ENCODE measurements at regions not wholly inside any gene's neighbourhood (a gene's known extent, or its start where the extent isn't known, plus 50 kb on each side); places are given as distances from the start of the nearest gene placed in this dataset.
"Not testable (repeated sequence)": the region's sequence is repeated elsewhere in the genome, so short reads cannot be mapped to it uniquely, and the experiment has no call there.

DNA sequence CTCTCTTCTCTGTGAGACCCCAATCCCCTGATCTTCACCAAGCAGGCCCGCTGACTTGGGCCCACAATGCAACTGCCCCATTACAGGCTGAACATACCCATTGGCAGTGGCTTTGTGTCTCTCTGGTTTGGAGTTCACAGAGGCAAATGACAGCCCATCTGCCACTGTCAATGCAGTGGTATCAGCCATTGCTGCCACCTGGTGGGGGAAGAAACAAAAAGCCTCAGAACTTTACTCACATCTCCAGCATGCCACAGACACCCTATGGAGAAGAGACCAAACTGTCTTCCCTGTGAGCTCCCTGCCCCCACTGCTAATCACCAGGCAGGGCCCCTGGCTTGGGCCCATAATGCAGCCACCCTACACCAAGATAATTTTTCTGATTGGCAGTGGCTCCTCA lies 729.3 kb upstream of the ACTRT1 start:
- no peak for DNase-seq (ENCODE audit: low read depth)

DNA sequence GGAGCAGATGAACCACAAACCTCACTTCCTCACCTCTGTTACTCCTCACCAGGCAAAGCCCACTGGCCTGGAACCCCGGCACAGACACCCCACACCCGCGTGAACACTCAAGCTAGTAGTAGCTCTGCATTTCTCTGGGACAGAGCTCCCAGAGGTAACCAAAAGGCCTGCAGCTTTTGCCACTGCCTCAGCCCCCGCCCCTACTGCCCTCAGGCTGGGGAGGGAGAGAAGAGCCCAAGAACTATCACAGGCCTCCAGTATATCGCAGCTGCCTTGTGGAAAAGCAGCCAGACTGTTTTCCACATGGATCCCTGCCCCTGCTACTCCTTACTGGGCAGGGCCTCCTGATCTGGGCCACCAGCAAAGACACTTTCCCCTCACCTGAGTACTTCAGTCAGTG lies 728.7 kb upstream of the ACTRT1 start:
- DNase-seq (ENCODE audit: low read depth): no peak

DNA sequence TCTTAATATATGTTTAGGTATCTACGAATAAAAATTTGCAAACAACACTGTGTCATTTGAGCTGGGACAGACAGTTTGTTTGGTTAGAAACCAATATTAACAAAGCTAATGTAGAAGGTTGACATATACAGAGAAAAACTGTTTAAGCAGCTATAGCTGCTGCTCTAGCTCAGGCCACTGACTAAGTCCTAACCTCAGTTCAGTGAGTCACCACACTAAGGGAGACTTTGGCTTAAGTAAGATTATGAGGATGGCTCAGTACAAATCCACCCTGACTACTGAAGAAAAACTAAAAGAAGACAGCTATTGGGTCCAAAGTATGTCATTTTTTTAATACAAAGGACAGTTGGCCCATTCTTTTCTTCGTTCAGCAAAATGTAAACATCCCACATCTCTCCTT lies 717.3 kb upstream of the ACTRT1 start:
- no peak for DNase-seq (ENCODE audit: low read depth)

DNA sequence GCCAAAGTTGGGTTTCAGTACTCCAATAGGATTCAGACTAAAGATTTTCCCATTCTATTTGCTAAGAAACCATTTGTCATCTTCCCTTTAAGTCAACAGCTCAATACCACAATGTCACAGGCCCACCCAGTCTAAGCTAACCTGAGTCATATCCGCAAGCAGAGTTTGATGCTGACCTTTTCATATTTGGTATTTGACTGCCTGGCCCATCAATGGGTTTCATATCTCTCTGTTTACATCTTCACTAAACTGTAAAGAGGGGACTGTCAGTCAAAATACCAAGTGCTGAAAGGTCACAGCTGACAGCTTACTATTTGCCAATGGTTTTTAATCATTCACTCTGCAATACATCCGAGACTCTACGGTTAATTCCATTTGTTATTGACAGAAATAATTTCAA lies 707.5 kb upstream of the ACTRT1 start:
- no peak for DNase-seq (ENCODE audit: low read depth)

DNA sequence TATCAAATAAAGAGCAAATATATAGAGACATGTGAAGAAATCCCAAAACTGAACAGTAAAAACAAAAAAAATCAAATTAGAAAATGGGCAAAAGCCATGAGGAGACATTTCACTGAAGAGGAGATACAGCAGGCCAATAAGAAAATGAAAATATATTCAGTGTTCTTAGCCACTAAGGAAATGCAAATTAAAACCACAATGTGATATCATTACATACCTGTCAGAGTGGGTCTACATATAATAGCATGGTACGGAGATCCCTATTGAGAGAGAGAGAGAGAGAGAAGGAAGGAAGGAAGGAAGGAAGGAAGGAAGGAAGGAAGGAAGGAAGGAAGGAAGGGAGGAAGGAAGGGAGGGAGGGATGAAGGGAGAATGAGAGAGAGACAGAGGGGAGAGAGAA lies 707.0 kb upstream of the ACTRT1 start:
- no peak for DNase-seq (ENCODE audit: low read depth)

DNA sequence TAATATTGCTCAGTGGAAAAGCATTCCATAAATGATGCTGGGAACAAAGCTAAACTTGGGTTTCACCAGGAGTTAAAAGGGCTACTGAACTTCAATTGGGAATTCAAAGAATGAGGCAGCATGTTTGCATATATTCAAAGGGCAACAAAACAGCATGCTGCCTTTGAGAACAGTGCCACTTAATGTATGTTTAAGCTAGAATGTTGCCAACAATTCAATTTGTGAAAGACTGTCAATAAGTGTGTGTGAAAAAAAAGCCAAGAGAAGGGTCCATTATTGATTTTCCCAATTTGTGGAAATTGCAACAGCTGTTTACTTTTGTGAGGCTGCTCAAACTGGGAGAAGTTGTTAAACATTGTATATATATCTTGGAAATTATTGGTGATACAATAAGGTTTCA lies 701.9 kb upstream of the ACTRT1 start:
- no peak for DNase-seq (ENCODE audit: low read depth)

DNA sequence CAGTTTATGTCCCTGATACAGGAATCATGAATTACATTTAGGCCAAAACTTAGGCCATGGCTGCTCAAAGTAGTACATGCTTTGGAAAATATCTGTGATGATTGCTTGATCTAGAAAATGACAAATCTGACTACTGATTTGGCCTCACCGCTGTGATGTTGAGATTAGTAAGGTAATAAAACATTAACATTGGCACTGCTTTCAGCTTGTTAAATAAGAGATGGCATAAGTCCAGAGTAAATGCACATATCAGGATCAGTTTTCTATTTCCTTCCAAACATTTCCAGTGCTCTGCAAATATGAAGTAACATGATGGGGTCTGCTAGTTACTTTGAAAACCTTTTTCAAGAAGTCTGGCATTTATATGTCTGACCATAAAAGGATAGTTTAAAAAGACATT lies 687.3 kb upstream of the ACTRT1 start:
- no peak for DNase-seq (ENCODE audit: low read depth)

DNA sequence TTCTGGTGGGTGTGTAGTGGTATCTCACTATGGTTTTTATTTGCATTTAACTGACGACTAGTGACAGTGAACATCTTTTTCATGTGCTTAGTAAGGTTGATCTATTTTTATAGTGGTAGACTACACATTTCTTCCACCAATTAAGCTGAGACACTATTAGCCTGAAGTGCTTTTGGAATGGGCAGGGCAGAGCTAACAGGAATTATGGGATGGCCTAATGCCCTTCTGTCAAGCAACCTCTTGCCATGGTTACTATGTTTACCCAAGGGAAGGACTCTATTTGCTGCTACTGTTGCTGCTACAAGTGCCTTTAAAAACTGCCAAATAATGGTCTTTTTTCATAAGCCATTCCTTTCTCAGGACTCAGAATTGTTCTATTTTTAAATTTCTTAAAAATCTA lies 676.7 kb upstream of the ACTRT1 start:
- DNase-seq (ENCODE audit: low read depth): no peak

DNA sequence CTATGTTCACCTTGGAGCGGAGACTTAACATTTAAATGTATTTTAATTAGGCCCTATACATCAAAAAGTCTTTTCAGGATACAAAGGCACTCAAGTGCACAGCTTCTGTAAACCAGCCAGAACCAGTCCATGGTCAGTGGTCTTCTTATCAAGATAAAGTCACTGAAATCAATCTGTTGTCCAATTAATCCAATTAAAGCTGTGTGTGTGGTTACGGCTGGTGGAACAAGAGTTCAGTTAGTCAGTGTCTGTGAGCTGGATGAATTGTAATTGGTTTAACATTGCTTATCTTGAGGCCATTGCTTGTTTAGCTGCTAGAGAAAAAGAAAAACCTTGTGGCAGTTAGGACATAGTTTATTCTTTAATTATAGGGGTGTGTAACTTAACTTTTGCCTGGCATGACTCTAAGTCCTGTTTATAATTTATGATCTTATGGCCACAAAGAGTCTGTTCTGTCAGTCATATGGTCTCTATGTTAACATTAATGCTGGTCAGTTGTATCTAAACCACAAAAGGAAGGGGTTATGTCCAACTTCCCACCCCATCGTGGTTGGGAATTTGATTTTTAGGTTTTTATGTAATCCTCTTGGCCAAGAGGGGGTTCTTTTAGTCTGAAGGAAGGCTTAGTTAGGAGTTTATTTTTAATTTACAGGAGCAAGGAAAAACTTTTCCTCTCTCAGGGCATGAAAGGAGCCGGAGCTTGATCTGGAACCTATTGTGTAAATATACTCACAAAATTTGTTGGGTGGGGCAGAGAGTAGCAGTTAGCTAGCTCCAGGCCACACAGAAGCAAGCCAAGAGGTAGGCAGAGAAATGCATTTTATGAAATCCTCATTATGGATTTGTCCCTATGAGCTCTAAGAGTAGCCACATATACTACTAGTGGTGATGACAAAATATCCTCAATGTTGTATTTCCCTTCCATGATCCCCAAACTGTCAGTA lies 665.7 kb upstream of the ACTRT1 start:
- no peak for DNase-seq (ENCODE audit: low read depth)

DNA sequence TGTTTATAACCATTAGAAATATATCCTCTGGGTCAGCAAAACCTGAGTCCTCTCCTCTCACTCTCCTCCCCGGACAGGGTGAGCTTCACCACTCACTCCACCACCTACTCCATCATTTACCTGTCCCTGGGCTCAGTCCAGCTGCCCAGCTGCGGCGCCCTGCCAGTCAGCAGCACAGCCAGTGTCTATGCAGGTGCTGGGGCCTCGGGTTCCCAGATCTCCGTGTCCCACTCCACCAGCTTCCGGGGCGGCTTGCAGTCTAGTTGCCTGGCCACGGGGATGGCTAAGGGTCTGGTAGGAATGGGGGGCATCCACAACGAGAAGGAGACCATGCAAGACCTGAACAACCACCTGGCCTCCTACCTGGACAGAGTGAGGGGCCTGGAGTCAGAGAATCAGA lies 662.2 kb upstream of the ACTRT1 start:
- no peak for DNase-seq (ENCODE audit: low read depth)

DNA sequence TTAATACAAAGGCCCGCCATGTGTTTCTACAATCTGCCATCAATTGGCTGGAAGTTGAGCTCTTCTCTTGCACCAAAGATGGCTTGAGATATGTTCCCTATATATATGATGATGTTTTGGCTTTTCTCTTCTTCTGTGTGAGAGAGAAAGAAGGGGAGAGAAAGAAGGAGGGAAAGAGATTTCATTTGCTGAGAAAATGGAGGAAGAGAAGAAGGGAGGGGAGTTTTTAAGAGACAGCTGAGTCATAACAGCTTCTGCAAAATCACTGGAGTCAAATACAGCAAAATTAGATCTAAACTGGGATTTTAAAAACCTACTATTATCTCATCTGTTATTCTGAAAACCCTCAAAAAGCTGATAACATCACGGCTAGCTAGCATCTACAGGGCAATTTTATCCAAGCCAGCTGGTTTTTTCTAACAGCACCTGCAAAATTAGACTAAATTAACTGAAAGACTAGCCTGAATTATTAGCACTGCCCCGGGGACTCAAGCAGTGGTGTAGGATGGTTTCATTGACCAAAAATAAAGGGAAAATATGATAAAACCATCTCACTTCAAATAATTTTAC lies 647.6 kb upstream of the ACTRT1 start:
- no peak for DNase-seq (ENCODE audit: low read depth)

DNA sequence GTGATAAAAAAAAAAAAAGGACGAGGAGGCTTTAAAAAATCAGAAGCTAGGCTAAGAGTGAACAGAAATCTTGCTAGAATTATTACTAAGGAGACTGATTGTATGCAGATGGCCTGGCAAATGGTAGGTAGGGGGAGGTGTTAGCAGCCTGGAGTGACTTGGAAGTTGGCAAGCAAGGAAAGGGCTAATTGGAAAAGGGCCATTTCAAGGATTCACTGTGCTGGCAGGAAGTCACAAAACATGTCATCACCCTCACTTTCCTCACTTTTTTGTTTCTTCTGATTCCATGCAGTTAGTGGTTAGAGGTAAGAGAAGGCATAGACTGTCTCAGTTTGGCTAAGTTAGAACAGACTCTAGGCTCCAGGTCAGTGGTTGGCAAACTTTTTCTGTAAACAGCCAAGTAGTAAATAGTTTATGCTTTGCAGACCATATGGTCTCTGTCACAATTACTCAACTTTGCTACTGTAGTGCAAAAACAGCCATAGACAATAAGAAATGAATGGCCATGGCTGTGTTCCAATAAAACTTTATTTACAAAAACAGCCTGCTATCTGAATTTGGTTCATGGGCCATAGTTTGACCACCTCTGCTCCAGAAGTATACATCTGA lies 646.5 kb upstream of the ACTRT1 start:
- no peak for DNase-seq (ENCODE audit: low read depth)

DNA sequence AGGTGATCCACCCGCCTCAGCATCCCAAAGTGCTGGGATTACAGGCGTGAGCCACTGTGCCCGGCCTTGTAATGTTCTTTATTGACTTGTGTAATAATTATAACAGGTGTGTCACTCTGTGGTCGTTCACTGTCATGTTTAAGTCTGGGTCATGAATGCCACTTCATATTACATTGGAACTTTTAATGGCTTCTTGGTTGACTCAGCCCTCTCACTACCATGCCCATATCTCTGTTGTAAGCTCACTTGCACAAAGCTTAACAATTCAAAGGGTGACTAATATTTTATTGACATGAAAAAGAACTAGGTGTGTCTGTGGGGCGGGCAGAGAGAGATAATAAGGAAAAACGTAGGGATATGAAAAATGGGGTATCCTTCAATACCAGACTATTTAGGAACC lies 639.7 kb upstream of the ACTRT1 start:
- DNase-seq (ENCODE audit: low read depth): no peak

DNA sequence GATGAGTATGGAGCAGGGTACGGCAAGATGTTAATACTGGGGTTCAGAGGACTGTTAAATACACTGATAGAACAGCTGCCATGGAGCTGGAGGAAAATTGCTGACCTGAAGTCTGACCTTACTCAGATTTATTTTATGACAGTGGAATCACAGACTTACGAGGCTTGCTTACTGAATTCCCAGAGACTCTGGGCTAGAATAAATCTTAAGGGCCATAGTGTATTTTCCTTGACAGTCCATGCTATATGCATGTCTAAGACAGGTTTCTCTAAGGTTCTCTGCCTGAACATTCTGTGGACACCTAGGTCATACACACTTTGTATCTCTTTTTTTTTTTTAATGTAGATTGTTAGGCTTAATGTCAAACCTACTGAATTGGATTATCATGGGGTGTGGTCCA lies 633.2 kb upstream of the ACTRT1 start:
- no peak for DNase-seq (ENCODE audit: low read depth)

DNA sequence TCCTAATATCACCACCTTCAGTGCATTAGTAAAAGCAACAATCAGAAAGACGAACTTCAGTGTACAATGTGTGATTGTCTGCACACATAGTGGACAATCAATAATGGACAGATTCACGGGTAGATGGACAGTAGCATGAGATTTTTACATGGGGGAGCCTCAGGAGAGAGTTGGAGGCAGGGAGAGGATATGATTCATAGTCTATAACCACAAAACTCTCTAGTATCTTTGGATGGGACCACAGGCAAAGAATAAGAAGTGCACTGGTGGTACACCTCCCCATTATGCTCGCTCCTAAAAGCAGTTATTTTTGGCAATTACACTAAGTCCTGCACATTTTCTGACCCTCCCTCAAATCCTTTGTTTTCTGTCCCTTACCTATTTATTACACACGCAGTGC lies 624.4 kb upstream of the ACTRT1 start:
- DNase-seq (ENCODE audit: low read depth): no peak

DNA sequence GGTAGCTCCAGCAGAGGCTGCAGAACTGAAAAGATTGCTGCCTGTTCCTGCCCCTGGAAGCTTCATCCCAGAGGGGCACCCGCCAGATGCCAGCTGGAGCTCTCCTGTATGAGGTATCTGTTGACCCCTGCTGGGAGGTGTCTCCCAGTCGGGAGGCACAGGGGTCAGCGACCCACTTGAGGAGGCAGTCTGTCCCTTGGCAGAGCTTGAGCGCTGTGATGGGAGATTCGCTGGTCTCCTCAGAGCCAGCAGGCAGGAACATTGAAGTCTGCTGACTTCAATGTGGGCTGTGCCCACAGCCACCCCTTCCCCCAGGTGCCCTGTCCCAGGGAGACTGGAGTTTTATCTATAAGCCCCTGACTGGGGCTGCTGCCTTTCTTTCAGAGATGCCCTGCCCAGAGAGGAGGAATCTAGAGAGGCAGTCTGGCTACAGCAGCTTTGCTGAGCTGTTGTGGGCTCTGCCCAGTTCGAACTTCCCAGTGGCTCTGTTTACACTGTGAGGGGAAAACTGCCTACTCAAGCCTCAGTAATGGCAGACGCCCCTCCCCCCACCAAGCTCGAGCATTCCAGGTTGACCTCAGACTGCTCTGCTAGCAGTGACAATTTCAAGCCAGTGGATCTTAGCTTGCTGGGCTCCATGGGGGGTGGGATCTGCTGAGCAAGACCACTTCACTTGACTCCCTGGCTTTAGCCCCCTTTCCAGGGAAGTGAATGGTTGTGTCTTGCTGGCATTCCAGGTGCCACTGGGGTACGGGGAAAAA lies 622.3 kb upstream of the ACTRT1 start:
- DNase-seq (ENCODE audit: low read depth): not testable (repeated sequence)

DNA sequence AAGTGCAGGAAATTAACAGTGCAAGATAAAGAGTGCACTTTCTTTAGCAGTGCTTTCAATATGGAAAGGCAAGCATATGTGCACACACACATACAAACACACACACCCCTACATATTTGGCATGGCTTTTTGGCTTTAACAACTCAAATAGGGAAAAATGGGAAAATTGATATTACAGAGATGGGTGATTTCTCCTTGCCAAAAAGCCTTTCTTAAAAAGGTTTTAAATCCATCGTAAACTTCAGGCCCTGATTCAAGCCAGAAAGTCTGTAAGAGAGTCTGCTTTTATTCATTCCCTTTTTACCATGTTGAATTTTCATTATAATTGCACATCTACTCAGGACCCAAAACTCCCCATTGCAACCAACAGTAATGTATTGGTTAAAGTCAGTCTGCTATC lies 612.0 kb upstream of the ACTRT1 start:
- DNase-seq (ENCODE audit: low read depth): no peak

DNA sequence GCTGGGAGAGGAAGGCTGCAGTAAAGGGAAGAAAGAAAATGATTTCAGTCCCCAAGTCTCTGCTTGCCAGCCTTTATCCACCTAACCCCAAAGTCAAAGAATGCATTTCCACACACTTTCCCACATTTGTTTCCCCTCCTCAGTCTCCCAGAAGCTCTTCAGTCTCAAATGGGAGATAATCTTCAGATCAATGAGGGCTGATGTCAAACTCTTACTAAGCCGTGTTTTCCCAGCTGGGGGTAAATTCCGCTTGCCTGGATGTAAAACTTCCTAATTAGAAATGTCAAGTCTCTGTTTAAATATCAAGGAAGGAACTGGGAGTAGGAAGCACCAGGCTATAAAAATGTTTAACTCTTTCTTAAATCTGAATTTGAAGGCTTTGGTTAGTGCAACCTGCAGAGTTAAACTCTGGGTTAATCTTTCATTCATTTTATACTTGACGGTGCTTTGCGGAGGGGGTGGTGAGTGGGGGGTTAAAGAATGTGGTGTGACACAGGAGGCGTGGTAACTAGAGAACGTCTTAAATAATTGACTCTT lies 601.4 kb upstream of the ACTRT1 start:
- no peak for DNase-seq (ENCODE audit: low read depth)

DNA sequence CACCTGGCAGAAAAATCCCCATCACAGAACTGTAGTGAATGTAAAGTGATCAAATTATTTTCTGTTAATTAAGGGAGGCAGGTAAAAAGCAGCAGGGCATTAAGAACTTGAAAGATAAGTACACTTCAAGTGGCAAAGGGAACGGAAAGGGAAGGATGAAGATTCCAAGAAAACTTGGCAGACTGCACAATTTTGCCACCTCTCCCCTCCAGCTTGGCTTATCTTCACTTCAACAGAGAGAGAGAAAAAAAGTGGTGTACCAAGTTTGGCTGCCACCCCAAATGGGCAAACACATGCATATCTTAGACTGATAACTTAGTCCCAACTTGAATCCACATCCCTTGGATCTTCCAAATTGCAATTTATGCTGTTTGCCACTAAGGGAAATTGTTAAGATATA lies 598.1 kb upstream of the ACTRT1 start:
- DNase-seq (ENCODE audit: low read depth): no peak

DNA sequence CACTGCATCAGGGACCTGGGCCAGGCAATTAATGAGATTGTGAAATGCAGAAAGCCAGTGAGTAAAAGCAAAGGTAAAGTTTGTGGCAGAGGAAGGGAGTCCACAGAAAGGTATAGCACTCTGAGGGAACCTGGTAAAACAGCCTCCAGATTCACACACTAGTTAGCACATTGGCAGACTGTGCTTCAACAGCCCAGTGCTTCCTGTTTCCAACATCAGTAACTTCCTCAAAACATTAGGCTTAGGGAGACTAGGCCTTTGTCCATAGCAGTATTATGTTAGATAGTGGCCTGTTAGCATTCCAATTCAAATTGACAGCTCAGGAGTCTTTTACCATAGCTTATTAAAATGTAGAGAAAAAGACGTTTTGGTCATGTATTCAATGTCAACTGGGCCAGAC lies 582.6 kb upstream of the ACTRT1 start:
- DNase-seq (ENCODE audit: low read depth): no peak

DNA sequence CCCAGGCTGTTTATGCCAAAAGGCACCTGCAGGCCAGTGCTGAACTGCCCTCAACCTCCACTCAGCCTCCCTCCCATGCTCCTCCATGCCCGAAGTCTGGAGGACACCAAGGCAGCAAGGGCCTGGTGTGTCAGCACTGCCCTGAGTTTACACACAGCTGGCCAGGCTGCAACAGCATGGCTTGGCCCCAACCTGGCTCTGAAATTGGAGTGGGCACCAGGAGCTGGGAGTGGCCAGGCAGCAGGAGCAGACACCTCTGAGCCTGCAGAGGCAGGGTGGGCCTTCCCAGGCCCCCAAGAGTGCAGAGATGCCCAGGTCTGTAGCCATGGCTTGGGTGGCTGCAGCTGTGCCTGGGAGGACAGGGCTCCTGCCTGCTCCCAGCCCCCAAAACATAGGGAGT lies 571.2 kb upstream of the ACTRT1 start:
- DNase-seq (ENCODE audit: low read depth): no peak

DNA sequence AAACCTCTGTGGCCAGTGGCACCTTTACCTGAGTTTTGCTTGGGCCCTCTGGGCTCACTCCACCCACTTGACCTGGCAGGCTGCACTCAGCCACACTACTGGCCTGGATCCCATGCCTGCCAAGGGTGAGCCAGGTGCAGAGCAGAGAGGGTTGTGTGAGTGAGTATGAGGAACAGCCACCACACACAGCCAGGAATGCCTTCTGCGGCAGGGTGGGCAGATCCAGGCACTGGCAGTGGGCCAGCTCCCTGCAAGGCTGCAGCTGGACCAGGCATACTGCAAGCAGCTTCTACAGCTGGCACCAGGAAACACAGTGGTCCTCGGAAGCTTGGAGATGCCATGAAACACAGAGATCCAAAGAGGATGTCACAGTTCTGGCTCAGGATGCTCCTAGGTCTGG lies 570.1 kb upstream of the ACTRT1 start:
- no peak for DNase-seq (ENCODE audit: low read depth)
